NOMO-1 treated with dmso at 0.1 percent for 144 hours (cell line): ENCODE measurements at regions not wholly inside any gene's neighbourhood (a gene's known extent, or its start where the extent isn't known, plus 50 kb on each side); places are given as distances from the start of the nearest gene placed in this dataset.
A peak's percentile ranks its signal among the peaks of the same experiment; 100 is the strongest.
"Not testable (repeated sequence)": the region's sequence is repeated elsewhere in the genome, so short reads cannot be mapped to it uniquely, and the experiment has no call there.

ENCODE experiments used
- DNase-seq: peaks from one replicate; lab custom pipeline; 2025; ENCODE audit not compliant: unreplicated experiment; lab: John Stamatoyannopoulos, UW

GRCh38 chr2:144748443-144748842, 228.5 kb upstream of the ZEB2 start:
- DNase-seq = no peak

GRCh38 chr2:144747571-144747970, 227.7 kb upstream of the ZEB2 start:
- no peak for DNase-seq

- DNase-seq = no peak
Observed at GRCh38 chr2:144745424-144745823, 225.5 kb upstream of the ZEB2 start.

- no peak for DNase-seq
Observed at GRCh38 chr2:144738749-144739148, 218.8 kb upstream of the ZEB2 start.

- no peak for DNase-seq
Observed at GRCh38 chr2:144730711-144731110, 210.8 kb upstream of the ZEB2 start.

- DNase-seq = not testable (repeated sequence)
Observed at GRCh38 chr2:144724460-144724859, 204.5 kb upstream of the ZEB2 start.

- DNase-seq = no peak
Observed at GRCh38 chr2:144718376-144718775, 198.5 kb upstream of the ZEB2 start.

- no peak for DNase-seq
Observed at GRCh38 chr2:144715992-144716391, 196.1 kb upstream of the ZEB2 start.

GRCh38 chr2:144713410-144713809, 193.5 kb upstream of the ZEB2 start:
- DNase-seq = no peak

- DNase-seq = no peak
Observed at GRCh38 chr2:144712550-144712940, 192.6 kb upstream of the ZEB2 start.

- DNase-seq = no peak
Observed at GRCh38 chr2:144711630-144712549, 192.0 kb upstream of the ZEB2 start.

- DNase-seq = no peak
Observed at GRCh38 chr2:144711084-144711483, 191.2 kb upstream of the ZEB2 start.

GRCh38 chr2:144708626-144709025, 188.7 kb upstream of the ZEB2 start:
- no peak for DNase-seq

- DNase-seq = no peak
Observed at GRCh38 chr2:144707736-144708326, 187.9 kb upstream of the ZEB2 start.

- DNase-seq = no peak
Observed at GRCh38 chr2:144706647-144707046, 186.7 kb upstream of the ZEB2 start.

- DNase-seq = no peak
Observed at GRCh38 chr2:144705328-144706245, 185.7 kb upstream of the ZEB2 start.

GRCh38 chr2:144704709-144705095, 184.8 kb upstream of the ZEB2 start:
- no peak for DNase-seq

- peak; percentile 98 for DNase-seq
Observed at GRCh38 chr2:144703852-144704708, 184.2 kb upstream of the ZEB2 start.

GRCh38 chr2:144702051-144702450, 182.1 kb upstream of the ZEB2 start:
- DNase-seq = peak; percentile 77

GRCh38 chr2:144701259-144701658, 181.3 kb upstream of the ZEB2 start:
- peak; percentile 48 for DNase-seq

- DNase-seq = no peak
Observed at GRCh38 chr2:144698156-144698555, 178.2 kb upstream of the ZEB2 start.
